Neural progenitor cell (in vitro differentiated cells): ENCODE measurements at regions not wholly inside any gene's neighbourhood (a gene's known extent, or its start where the extent isn't known, plus 50 kb on each side); places are given as distances from the start of the nearest gene placed in this dataset.

Experiments used
- CTCF ChIP-seq: fragments of 200-600 bp; sonication (generic); IDR thresholded peaks from 2 replicates; pipeline ENCODE4 v1.5.1; 2017; ENCODE audit warnings: antibody characterized with exemption, mild to moderate bottlenecking
- EZH2 ChIP-seq: fragments of 200-600 bp; sonication (generic); IDR thresholded peaks from 2 replicates; pipeline ENCODE4 v1.6.1; 2017; ENCODE audit warnings: antibody characterized with exemption, mild to moderate bottlenecking, moderate library complexity
- EZH2phosphoT487 ChIP-seq: fragments of 200-600 bp; sonication (generic); IDR thresholded peaks from 2 replicates; pipeline ENCODE4 v1.6.1; 2017; ENCODE audit warnings: antibody characterized with exemption

DNA sequence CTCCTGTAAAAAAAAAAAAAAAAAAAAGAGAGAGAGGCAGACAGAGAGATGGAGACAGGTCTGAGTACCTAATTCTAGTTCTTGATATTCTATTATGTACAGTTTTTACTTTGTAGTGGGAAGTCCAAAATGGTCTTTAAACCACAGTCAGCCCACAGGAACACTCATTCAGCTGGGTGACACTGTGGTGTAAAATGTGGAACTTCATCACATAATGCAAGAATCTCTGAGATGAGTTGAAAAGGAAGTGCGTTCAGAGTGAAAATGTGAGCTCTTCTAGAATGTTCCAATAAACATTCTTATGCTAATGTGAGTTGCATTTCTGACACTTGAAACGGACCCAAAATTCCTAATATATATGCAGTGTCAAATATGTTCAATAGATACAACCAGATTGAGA, 972.1 kb downstream of the CDH11 start:
- TF ChIP-seq CTCF (no peak), EZH2 (no peak), EZH2phosphoT487 (no peak)
